H9 (cell line): ENCODE measurements at regions not wholly inside any gene's neighbourhood (a gene's known extent, or its start where the extent isn't known, plus 50 kb on each side); places are given as distances from the start of the nearest gene placed in this dataset.

Source experiments
- DNase-seq: peaks from one replicate; pipeline ENCODE4 v3.0.0-alpha.2; 2017
- H2AFZ ChIP-seq: one replicate; pipeline ENCODE4 v1.6.1; 2013; ENCODE audit warnings: mild to moderate bottlenecking, low read length, control low read depth, moderate library complexity
- H2AK5ac ChIP-seq: 2 replicates; pipeline ENCODE4 v1.6.1; 2013; ENCODE audit warnings: low read length, control low read depth, mixed read lengths; ENCODE audit not compliant: insufficient read length
- H2BK120ac ChIP-seq: one replicate; pipeline ENCODE4 v1.6.1; 2013; ENCODE audit warnings: low read depth, mild to moderate bottlenecking, low read length, control low read depth, inconsistent platforms; ENCODE audit not compliant: poor library complexity, severe bottlenecking
- H2BK12ac ChIP-seq: 2 replicates; pipeline ENCODE4 v1.6.1; 2013; ENCODE audit warnings: low read length, control low read depth, mixed read lengths, low read depth; ENCODE audit not compliant: insufficient read length
- H2BK15ac ChIP-seq: 2 replicates; pipeline ENCODE4 v1.6.1; 2013; ENCODE audit warnings: low read depth, low read length, control low read depth
- H2BK20ac ChIP-seq: one replicate; pipeline ENCODE4 v1.6.1; 2013; ENCODE audit warnings: low read depth, mild to moderate bottlenecking, low read length, control low read depth, inconsistent platforms; ENCODE audit not compliant: poor library complexity, severe bottlenecking
- H2BK5ac ChIP-seq: 2 replicates; pipeline ENCODE4 v1.6.1; 2013; ENCODE audit warnings: low read length, control low read depth, mixed read lengths; ENCODE audit not compliant: insufficient read length
- H3K14ac ChIP-seq: 2 replicates; pipeline ENCODE4 v1.6.1; 2013; ENCODE audit warnings: low read length, control low read depth; ENCODE audit not compliant: insufficient read depth
- H3K18ac ChIP-seq: 2 replicates; pipeline ENCODE4 v1.6.1; 2013; ENCODE audit warnings: low read depth, mild to moderate bottlenecking, mixed read lengths, low read length, control low read depth; ENCODE audit not compliant: insufficient read length
- H3K23ac ChIP-seq: 2 replicates; pipeline ENCODE4 v1.6.1; 2013; ENCODE audit warnings: low read length, control low read depth, mixed read lengths, low read depth; ENCODE audit not compliant: insufficient read length
- H3K23me2 ChIP-seq: 2 replicates; pipeline ENCODE4 v1.6.1; 2013; ENCODE audit warnings: low read depth, mild to moderate bottlenecking, mixed read lengths, low read length, control low read depth; ENCODE audit not compliant: insufficient read length, poor library complexity, severe bottlenecking
- H3K27ac ChIP-seq: 2 replicates; pipeline ENCODE4 v1.5.1; 2013; ENCODE audit warnings: low read length, control low read depth, mixed read lengths, low read depth; ENCODE audit not compliant: insufficient read length
- H3K27me3 ChIP-seq: 2 replicates; pipeline ENCODE4 v1.6.1; 2013; ENCODE audit warnings: low read length, control low read depth, inconsistent platforms; ENCODE audit not compliant: insufficient read depth
- H3K4ac ChIP-seq: 2 replicates; pipeline ENCODE4 v1.6.1; 2013; ENCODE audit warnings: low read depth, mild to moderate bottlenecking, control low read depth, inconsistent platforms, low read length, moderate library complexity
- H3K4me1 ChIP-seq: 2 replicates; pipeline ENCODE4 v1.6.1; 2013; ENCODE audit warnings: low read length, control low read depth, inconsistent platforms; ENCODE audit not compliant: insufficient read depth
- H3K4me2 ChIP-seq: 2 replicates; pipeline ENCODE4 v1.6.1; 2013; ENCODE audit warnings: low read length, control low read depth, mixed read lengths; ENCODE audit not compliant: insufficient read length, insufficient read depth
- H3K56ac ChIP-seq: 2 replicates; pipeline ENCODE4 v1.6.1; 2013; ENCODE audit warnings: low read depth, mild to moderate bottlenecking, mixed read lengths, low read length, control low read depth; ENCODE audit not compliant: insufficient read length
- H3K79me1 ChIP-seq: 2 replicates; pipeline ENCODE4 v1.6.1; 2013; ENCODE audit warnings: low read depth, mild to moderate bottlenecking, moderate library complexity, low read length, control low read depth, inconsistent platforms; ENCODE audit not compliant: insufficient read depth, poor library complexity, severe bottlenecking
- H3K79me2 ChIP-seq: 2 replicates; pipeline ENCODE4 v1.6.1; 2013; ENCODE audit warnings: low read length, control low read depth, inconsistent platforms; ENCODE audit not compliant: insufficient read depth
- H3K9ac ChIP-seq: 2 replicates; pipeline ENCODE4 v1.6.1; 2013; ENCODE audit warnings: low read length, control low read depth, mixed read lengths; ENCODE audit not compliant: insufficient read length; ENCODE audit errors: extremely low read depth
- H3K9me3 ChIP-seq: one replicate; pipeline ENCODE4 v1.6.1; 2013; ENCODE audit warnings: low read depth, low read length, inconsistent platforms; ENCODE audit not compliant: control insufficient read depth
- H3T11ph ChIP-seq: one replicate; pipeline ENCODE4 v1.6.1; 2013; ENCODE audit warnings: mild to moderate bottlenecking, low read length, control low read depth, inconsistent platforms
- H4K20me1 ChIP-seq: one replicate; pipeline ENCODE4 v1.6.1; 2013; ENCODE audit not compliant: control insufficient read depth, insufficient read length, insufficient read depth
- H4K5ac ChIP-seq: 2 replicates; pipeline ENCODE4 v1.6.1; 2013; ENCODE audit warnings: low read depth, mild to moderate bottlenecking, mixed read lengths, low read length, control low read depth; ENCODE audit not compliant: insufficient read length
- H4K8ac ChIP-seq: replicated peaks from 2 replicates; pipeline ENCODE4 v1.6.1; 2013; ENCODE audit warnings: low read length, control low read depth, mixed read lengths, low read depth; ENCODE audit not compliant: insufficient read length
- H4K91ac ChIP-seq: 2 replicates; pipeline ENCODE4 v1.6.1; 2013; ENCODE audit warnings: low read depth, mild to moderate bottlenecking, moderate library complexity, mixed read lengths, low read length, control low read depth; ENCODE audit not compliant: insufficient read length
- H3K27ac Mint-ChIP-seq, 3 experiments: 2 replicates in 2 of 3; 3 replicates in 1 of 3; pipeline ENCODE4 v1.8.0; 2020 to 2021; ENCODE audit warnings: mixed read lengths in 3 of 3, mild to moderate bottlenecking in 1 of 3, moderate library complexity in 1 of 3
- H3K27me3 Mint-ChIP-seq: 2 replicates; pipeline ENCODE4 v1.8.0; 2021; ENCODE audit warnings: low read depth, mild to moderate bottlenecking, moderate library complexity, mixed read lengths
- H3K36me3 Mint-ChIP-seq, 3 experiments: 2 replicates in 2 of 3; 3 replicates in 1 of 3; pipeline ENCODE4 v1.8.0; 2020 to 2021; ENCODE audit warnings: low read depth in 3 of 3, mixed read lengths in 3 of 3; ENCODE audit not compliant: insufficient read depth in 1 of 3
- H3K4me1 Mint-ChIP-seq, 2 experiments: 2 replicates each; pipeline ENCODE4 v1.8.0; 2020; ENCODE audit warnings: mixed read lengths in 2 of 2
- H3K4me3 Mint-ChIP-seq, 2 experiments: 2 replicates in 1 of 2; 3 replicates in 1 of 2; pipeline ENCODE4 v1.8.0; 2020 to 2021; ENCODE audit warnings: mild to moderate bottlenecking in 2 of 2, mixed read lengths in 2 of 2, moderate library complexity in 1 of 2
- H3K9me3 Mint-ChIP-seq, 2 experiments: 2 replicates in 1 of 2; 3 replicates in 1 of 2; pipeline ENCODE4 v1.8.0; 2020; ENCODE audit warnings: mild to moderate bottlenecking in 2 of 2, mixed read lengths in 2 of 2, moderate library complexity in 1 of 2
- CTCF ChIP-seq: fragments of 200-600 bp; sonication (generic); conservative IDR thresholded peaks from 3 replicates; pipeline ENCODE4 v1.8.0; 2021; ENCODE audit warnings: antibody characterized with exemption, mild to moderate bottlenecking
- WGBS: extraction: QIAGEN DNeasy Blood & Tissue Kit; methylation state at CpG from one replicate; pipeline ENCODE4 v1.1.7; 2013; ENCODE audit warnings: missing lambda C conversion rate, low lambda C conversion rate, mixed read lengths; ENCODE audit not compliant: insufficient read length; ENCODE audit errors: extremely low coverage; 5-methylcytosine and 5-hydroxymethylcytosine counted together

- Histone ChIP-seq H3T11ph (no peak overlapping the region), H3K9ac (no peak overlapping the region), H3K14ac (no peak overlapping the region), H3K18ac (no peak overlapping the region), H2BK15ac (no peak overlapping the region), H2BK120ac (no peak overlapping the region), H3K79me2 (no peaks in the 10 kb centered on the region), H3K56ac (no peak overlapping the region), H4K8ac (no peak overlapping the region), H2AK5ac (no peak overlapping the region), H3K4me1 (no peaks in the 10 kb centered on the region), H3K4ac (no peak overlapping the region), H3K27me3 (no peaks in the 10 kb centered on the region), H3K79me1 (no peaks in the 10 kb centered on the region), H2BK12ac (no peak overlapping the region), H4K5ac (no peak overlapping the region), H3K23me2 (no peaks in the 10 kb centered on the region), H4K20me1 (no peaks in the 10 kb centered on the region), H3K27ac (no peak overlapping the region), H3K23ac (no peak overlapping the region), H4K91ac (no peak overlapping the region), H2BK20ac (no peak overlapping the region), H2BK5ac (no peak overlapping the region), H3K4me2 (no peak overlapping the region), H2AFZ (no peak overlapping the region), H3K9me3 (no peaks in the 10 kb centered on the region)
- TF ChIP-seq CTCF: no peak
- H3K9me3 Mint-ChIP-seq: peaks cover 25 to 36% of the 10 kb centered on the region in 2 experiments
- no peaks in the 10 kb centered on the region for H3K4me1 Mint-ChIP-seq
- H3K27me3 Mint-ChIP-seq: no peaks in the 10 kb centered on the region
- H3K4me3 Mint-ChIP-seq: no peak overlapping the region
- peaks cover 2 to 9% (median 8%) of the 10 kb centered on the region in 3 experiments; a peak in 6 of 7 replicates for H3K36me3 Mint-ChIP-seq
- no peak for DNase-seq
- no peak overlapping the region for H3K27ac Mint-ChIP-seq
- no CpG with 5 or more reads among the region's 20 CpGs for WGBS
Observed at GRCh38 chr13:80704369-80704768, 363.4 kb upstream of the SPRY2 start.
